HPDE6-E6E7 (cell line): ENCODE measurements at regions not wholly inside any gene's neighbourhood (a gene's known extent, or its start where the extent isn't known, plus 50 kb on each side); places are given as distances from the start of the nearest gene placed in this dataset.

Experiments
- DNase-seq: peaks from one replicate; pipeline ENCODE4 v3.0.0; 2011; ENCODE audit warnings: missing footprints; ENCODE audit errors: extremely low spot score

DNA sequence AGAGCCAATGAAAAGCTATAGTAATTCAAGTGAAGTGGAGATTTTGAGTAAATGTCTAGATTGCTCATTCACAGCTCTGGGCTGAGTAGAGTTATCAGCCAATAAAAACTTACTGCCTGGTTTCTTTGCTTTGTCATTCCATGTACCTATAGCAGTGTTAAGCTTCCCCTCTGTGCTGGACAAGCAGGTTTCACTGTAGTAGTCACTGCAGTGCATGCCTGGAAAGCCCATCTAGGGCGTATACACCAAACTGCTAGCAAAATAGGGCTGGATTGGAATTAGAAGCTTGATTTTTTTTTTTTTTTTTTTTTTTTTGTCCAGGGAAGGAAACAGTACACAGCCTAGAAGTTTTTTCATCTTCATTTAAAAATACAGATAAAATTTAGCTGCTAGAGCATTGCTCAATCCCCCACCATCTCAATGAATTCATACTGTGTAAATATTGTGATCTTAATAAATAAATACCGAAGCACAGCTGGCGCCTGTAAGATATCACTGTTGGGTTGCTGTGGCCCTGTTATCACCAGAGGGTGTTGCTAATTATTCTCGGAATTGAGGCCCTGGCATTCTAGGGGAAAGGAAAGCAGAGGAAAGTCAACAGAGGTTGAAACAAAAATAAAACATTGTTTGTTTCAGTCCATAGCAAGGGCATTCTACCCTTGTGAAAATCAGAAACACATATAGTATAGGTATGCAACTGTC, 968.5 kb upstream of the GJE1 start:
- no peak for DNase-seq

DNA sequence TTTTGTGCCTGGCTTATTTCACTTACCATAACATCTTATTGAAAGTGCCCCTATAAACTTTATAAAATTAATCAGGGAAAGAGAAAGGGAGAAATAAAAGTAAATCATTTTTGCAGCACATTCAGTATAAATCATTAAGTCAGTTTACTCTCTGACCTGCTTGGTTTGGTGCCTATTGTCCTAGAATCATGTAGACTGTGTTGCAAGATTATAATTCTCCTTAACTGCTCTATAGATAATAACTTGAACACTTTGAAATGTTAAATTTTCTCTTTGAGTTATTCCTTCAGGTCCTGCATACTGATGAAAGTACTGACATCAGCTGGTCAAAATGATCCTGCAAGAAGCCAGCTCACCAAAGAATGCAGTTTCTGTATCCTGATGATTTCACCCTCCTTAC, 969.6 kb upstream of the GJE1 start:
- DNase-seq: no peak

DNA sequence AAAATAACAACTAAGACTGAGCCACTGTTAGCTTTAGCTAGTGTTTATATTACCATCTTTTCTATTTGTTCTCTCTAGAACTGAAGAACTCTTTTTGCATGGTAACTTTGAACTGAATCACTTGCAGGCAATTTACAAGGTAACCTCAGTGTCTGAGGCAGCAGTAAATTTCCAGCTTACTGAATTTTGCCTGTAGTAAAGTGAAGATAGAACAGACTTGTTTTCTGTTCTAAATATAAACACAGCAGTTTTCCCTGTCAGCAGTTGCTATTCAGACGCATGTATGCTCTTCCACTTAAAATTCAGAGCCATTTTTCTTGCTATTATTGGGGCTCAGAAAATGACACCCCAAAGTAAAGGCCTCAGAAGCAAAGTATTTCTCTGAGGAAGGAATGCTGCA, 974.0 kb upstream of the GJE1 start:
- DNase-seq: no peak

DNA sequence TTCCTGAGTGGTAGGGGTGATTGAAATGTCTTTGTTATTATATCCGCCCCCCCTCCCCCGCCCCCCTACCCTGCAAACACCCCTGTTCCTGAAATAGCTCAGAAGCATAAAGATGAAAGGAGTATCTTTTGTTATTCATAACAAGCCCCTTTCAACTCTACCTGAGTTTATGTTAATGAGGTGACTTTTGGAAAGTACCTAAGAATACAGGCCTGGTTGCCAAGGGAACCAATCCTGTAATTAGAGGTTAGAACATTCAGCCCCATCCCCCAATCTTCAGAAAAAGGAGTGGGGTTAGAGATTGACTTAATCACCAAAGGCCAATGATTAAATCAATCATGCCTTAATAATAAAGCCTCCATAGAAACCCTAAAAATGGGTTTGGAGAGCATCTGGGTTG, 979.2 kb upstream of the GJE1 start:
- no peak for DNase-seq

DNA sequence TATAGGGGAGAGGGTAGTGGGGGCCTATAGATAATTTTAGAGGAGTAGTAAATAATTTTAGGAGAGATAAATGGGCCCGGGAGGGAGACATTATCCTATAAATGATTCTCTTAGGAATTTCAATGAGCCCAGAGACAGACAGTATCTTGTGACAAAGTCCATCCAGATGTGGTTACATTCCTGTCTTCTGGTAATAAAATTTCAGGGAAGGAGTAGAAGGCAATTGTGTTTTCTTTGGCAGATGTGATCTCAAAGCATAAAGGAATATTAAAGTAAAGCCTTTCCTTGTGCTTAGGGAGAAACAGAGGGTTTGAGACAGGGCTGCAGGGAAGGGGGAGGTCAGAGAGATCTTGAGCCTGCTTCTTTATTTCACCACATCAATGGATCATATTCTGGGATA, 979.8 kb upstream of the GJE1 start:
- no peak for DNase-seq

DNA sequence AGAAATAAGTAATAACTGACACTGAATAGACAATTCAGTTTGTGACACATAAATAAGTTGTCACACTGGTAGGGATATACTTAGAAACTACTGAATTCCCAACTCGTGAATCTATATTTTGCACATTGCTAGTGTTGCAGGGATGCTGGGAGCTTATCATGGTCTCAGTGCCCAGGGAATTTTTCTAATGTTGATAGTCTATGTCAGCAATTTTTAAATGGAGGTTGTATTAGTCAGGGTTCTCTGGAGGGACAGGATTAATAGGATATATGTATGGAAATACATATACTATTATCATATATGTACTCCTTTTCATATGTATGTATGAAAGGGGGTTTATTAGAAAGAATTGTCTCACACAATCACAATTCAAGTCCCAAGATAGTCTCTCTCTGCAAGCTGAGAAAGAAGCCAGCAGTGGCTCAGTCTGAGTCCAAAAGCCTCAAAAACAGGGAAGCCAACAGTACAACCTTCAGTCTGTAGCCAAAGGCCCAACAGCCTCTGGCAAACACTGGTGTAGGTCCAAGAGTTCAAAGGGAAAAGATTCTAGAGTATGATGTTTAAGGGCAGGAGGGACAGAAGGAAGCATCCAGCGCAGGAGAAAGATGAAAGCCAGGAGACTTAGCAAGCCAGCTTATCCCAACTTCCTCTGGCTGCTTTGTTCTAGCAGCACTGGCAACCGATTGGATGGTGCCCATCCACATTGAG, 980.9 kb upstream of the GJE1 start:
- no peak for DNase-seq

DNA sequence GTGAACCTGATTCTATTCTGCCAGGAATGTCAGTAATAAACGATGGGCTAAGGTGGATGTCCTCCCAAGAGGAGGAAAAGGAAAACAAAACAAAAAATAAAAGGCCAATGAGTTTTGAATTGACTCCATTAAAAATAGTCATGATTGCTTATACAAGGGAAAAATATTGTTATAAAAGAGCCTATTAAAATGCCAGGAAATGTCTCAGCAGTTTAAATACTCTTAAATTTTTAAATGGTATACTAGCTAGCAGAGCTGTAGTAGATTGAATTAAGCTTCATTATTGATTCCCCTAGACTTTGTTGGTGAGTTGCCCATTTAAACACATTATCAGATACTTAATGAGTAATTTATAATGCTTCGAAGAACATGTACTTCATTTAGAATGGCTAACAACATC, 990.9 kb upstream of the GJE1 start:
- DNase-seq: no peak

DNA sequence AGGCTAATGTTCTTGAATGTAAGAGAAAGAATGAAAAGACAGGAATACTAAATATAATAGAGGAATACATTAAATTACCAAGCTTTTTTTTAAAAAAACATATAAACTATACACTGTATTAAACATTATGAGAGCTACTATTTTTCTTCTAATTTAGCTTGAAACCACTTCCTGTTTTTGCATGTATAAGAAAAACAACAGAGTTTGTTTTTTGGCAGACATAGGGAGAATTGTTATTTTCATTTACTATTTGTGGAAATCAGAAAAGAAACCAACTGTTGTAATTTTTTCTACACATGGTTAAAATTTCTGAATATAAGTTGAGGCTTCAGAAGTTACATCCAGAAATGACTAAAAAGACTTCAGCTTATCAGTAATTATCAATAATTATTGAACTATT, 991.8 kb upstream of the GJE1 start:
- DNase-seq: no peak

DNA sequence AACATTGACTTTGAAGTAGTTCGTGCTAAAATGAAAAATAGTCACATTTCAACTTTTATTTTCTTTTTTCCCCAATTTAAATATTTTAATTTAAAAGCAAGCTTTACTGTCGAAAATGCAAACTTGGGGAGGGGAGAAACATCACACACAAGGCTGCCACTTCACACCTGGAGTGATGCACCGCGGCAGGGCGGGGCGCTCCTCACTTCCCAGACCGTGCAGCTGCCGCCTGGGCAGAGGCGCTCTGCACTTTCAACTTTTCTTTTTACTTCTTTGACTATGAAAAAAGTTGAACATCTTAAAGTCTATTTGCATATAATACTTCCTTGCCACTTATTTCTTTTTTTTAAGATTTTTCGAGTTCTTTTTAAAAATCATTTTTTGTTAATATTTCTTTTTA, 993.3 kb upstream of the GJE1 start:
- DNase-seq: no peak

DNA sequence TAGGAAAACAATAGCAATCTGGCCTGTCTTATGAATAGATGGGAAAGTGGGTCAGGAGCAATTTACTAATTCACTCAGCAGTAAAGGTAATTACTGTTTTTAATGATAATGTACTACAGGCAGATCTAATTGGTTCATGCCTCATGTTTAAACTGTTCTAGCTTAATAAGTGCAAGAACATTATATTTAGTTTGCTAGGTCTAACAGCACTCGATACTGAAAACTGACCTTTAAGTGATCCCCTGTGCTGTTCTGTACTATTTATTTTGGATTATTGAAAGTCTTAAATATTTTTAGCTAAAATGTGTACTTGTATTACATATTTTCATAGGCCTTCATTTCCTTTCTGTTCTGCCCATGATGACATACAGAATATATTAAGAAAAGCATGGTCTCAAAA, 998.0 kb upstream of the GJE1 start:
- no peak for DNase-seq

DNA sequence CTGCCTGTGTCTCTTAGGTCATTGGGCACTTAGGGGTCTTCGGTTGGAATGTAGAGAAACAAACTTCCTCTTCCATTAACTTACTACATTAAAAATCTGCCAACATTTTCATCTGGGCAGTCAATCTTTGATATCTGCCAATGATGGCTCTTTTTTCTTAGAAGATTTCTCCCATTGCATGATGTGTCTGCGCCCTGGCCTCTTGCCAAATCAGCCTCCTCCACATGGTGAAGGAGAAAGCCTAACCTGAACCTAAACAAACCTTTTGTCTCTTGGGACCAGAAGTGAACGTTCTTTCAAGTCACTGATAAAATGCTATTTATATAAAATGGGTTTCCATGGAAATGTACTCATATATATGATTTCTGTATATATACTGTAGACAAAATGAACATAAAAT, 998.9 kb upstream of the GJE1 start:
- DNase-seq: no peak

DNA sequence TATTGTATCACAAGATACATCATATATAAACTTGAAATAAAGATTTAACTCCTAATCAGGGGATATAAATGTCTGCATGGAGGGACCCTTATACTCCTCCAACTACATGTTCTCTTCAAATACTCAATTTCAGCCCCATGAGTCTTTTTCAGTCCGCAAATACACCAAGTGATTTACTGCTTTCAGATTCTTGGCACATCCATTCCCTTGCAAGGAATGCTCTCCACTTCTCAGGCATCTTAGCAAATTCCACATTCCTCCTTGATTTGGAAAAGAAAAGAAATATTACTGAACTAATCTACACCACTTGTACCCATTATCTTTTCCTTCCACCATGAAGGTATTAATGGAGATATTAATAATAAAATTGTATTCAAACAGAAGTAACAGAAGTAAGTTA, 999.4 kb upstream of the GJE1 start:
- DNase-seq: no peak

DNA sequence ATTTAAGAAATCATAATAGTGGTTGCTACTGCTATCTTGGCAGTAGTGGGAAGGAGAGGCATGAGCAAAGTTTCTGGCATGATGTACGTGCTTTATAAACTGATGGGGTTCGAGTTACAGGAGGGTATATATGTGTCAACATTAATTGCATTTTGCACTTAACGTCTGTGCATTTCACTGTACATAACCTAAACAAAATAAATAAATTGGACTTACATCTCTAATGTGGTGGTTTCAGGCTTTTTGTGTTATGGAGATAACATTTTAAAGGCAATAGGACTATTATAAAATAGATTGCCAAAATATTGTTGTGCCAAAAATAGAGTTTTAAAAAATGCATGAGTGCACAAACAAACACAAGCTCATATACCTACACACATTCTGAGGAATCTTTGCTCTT, 1001.1 kb upstream of the GJE1 start:
- DNase-seq: no peak

DNA sequence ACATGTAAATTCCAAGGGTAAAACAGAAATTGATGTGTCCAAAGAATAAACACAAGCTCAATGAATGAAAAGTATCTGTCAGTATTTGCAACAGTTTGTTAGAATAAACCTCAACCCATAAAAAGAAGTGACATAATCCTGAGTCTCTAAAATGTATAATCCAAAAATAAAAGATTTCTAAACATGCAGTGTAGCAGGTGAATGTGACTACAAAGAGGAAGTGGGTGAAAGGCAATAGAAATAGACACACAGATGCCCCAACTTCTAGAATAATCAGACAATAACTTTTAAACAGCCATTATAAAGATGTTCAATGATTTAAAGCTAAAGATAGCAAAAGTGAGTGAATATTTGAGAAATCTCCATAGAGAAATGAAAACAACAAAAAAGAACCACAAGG, 1009.2 kb upstream of the GJE1 start:
- DNase-seq: no peak

DNA sequence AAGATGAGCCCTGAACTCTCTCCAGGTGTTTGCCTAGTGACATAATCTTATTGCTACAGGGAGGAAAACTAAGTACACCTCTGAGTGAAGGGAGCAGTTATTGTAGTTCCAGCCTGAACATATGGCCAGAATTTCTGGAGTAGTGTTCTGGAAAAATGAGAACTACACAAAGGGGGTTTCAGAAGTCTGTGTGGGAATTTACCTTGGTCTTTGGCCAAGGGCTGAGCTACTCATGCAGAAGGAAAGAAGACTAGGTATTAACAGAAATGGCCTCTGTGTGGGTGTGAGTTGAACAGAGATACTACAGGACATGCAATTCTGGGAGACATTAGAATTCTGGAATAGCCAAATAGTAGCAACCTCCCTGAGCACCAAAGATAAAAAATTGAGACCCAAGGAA, 1009.7 kb upstream of the GJE1 start:
- DNase-seq: no peak

DNA sequence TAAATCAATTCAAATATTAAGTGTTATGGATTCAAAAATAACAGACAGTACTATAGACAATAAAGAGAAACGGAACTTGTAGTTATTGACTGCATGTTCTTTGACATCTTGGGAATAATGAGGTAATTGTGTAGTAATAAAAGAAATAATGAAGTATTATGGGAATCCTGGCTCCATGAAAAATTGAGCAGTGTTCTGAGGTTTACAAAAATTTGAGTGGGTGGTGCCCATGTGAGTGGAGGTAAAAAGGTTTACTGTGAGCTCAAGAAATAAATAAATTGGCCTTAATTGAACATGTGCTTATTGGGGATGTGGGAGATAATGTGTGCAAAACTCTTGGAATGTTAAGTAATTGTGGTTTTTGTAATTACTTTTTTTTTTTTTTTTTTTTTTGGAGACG, 1013.7 kb upstream of the GJE1 start:
- no peak for DNase-seq

DNA sequence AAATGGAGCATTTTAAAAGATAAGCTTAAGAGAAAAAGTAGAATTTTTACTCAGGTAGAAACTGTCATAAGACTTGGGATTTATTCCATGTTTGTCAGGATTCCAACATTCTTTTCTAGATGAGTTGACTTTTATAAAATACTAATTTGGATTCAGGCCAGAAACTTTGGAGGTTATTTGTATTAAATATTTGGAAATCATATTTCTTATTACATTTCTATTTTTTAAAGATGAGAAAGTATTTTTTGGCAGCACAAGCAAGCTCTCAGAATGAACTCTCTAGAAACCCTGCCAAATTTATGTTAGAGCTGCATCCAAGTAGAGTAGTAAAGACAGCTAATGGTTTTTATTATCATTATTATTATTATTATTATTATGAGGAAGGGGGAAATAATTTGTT, 1014.9 kb upstream of the GJE1 start:
- no peak for DNase-seq

DNA sequence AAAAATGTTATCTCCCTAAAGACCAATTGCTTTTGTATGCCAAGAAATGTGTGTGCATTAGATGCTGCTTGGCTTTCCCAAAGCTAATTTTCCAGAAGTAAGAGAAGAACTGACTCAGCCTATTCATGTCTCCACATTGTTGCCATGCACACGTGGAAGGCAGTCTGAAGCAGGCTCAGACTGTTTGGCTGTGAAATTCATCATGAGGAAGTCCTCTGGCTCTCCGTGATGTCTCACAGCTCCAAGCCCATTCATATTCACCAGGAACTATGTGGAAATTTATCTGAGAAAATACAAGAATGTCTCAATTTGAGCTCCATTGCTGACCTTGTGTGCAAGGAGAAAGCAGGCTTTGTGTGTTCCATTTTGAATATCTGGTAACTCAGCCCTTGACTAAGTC, 1022.2 kb upstream of the GJE1 start:
- peak; percentile 49 for DNase-seq

DNA sequence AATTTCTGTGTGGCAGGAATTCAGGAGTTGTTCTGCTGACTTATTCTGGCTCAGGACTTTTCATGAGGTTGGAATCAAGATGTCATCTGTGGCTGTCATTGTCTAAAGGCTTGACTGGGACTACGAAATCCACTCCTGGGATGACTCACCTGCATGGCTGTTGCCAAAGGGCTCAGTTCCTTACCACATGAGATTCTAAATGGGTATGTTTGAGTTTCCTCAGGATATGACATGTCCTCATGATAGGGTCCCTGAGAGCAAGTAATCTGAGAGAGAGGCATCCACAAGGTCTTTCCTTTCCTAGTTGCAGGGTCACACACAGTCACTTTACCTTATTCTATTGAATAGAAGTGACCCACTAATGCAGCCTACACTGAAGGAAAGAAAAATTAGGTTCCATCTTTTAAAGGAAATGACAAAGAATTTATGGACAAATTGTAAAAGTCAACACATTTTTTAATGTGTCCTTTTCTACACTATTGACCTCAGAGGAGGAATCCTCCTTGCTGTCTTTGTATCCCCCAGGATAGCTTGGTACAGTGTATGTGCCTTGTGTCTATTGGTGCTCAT, 1025.0 kb upstream of the GJE1 start:
- DNase-seq: peak; percentile 49

DNA sequence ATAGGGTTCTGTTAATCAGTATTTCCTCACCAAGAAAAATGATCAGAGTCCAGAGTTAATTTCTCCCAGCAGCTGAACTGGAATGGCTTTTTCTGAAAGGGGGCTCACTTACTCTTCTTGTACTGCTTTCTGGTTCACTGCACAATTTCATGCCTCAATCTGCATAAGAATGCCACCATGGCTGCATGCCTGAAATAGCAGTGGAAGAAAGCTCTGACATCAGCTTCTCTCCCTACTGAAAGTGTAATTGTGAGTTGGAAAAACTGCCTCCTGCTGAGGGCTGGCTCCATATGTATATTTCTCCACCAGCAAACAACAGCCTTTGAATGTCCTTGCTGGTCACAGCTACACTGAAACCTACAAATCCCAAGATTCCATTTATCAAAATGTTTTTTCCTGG, 1027.2 kb upstream of the GJE1 start:
- DNase-seq: no peak

DNA sequence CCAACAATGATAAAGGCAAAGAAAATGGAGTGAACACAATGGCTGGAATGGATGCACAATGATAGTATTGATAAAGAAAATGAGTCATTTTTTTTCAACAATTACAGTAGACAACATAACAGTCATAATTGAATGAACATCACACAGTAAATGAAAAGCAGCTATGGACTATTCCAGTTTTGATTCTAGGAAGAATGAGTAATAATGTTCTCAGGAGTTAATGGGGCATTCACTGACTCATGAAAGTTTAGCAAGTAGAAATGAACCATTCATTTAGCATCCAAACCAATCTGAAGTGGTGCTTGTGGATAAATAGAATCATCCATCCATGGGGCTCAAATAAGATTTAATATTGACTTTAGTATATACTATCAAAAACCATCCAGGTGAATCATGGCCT, 1029.5 kb upstream of the GJE1 start:
- peak; percentile 6 for DNase-seq

DNA sequence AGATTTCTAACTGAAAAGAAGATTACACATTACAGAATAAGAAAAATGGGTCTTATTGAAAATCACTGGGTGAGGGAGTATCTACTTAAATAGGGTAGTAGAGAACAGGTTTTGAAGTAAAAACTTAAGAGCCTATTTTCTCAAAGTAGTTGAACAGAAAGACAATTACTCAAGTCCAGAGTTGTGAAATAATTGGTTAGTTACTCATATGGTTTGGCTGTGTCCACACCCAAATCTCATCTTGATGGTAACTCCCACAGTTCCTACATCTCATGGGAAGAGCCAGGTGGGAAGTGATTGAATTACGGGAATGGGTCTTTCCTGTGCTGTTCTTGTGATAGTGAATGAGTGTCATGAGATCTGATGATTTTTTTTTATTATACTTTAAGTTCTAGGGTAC, 1035.3 kb upstream of the GJE1 start:
- no peak for DNase-seq

DNA sequence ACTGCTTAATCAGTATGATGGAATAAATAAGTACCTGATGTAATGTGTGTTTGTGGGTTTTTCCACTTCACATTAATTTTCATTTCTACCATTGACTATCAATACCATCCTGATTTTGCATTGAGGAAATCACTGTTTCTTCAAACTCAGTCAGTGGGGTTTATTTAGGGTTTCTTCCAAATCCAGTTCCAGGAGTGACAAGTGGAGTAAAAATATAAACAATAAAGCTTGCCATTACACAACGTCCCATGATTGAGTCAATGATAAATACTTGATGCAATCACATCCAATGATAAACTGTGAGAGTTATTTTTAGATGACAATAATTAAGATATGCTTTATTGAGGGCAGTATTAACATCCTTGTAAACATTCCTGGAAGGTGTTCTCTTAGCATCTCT, 1037.4 kb upstream of the GJE1 start:
- no peak for DNase-seq

DNA sequence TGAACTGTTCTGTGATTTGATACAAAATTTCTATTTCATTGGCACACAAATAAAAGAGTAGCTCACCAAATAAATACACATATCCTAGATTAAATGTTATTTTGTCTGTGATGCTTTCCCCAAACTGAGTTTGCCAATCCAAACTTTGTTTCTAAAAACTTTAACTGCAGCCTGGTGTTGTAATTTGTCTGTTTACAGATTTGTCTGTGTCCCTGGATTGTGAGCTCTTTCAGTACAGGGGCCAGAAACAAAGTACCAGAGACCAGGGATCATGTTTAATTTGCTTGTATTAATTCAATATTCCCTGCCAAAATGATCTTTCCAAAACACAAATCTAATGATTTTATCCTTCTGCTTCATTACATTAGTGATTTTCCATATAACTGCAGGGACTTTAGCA, 1044.6 kb upstream of the GJE1 start:
- DNase-seq: no peak
